RWPE2 (cell line): ENCODE measurements at regions not wholly inside any gene's neighbourhood (a gene's known extent, or its start where the extent isn't known, plus 50 kb on each side); places are given as distances from the start of the nearest gene placed in this dataset.

ENCODE experiments used
- ATAC-seq: fragments of 200-7000 bp; cut with Tn5 transposase; 3 replicates; pipeline ENCODE4 v1.9.1; 2021; ENCODE audit warnings: low read depth
- DNase-seq: peaks from one replicate; pipeline ENCODE4 v3.0.0-alpha.2; 2020; ENCODE audit warnings: low spot score
- H3K27ac ChIP-seq: fragments of 450-650 bp; 2 replicates; pipeline ENCODE4 v1.5.1; 2017; ENCODE audit warnings: mild to moderate bottlenecking; ENCODE audit not compliant: poor library complexity, severe bottlenecking
- H3K27me3 ChIP-seq: fragments of 250-450 bp; sonication (Bioruptor Pico); 2 replicates; pipeline ENCODE4 v1.5.1; 2021; ENCODE audit warnings: mild to moderate bottlenecking, moderate library complexity; ENCODE audit not compliant: insufficient read depth, poor library complexity, severe bottlenecking
- H3K36me3 ChIP-seq: fragments of 250-450 bp; sonication (Bioruptor Pico); 2 replicates; pipeline ENCODE4 v1.5.1; 2020; ENCODE audit warnings: low read depth, mild to moderate bottlenecking, moderate library complexity
- H3K4me1 ChIP-seq: fragments of 250-450 bp; sonication (Bioruptor Pico); 2 replicates; pipeline ENCODE4 v1.5.1; 2021; ENCODE audit warnings: mild to moderate bottlenecking, moderate library complexity; ENCODE audit not compliant: insufficient read depth, poor library complexity, severe bottlenecking
- H3K4me3 ChIP-seq: fragments of 250-450 bp; sonication (Bioruptor Pico); 2 replicates; pipeline ENCODE4 v1.5.1; 2021; ENCODE audit warnings: mild to moderate bottlenecking, moderate library complexity; ENCODE audit not compliant: severe bottlenecking
- H3K9me3 ChIP-seq: fragments of 250-450 bp; sonication (Bioruptor Pico); 2 replicates; pipeline ENCODE4 v1.5.1; 2021; ENCODE audit warnings: mild to moderate bottlenecking, moderate library complexity; ENCODE audit not compliant: severe bottlenecking
- CTCF ChIP-seq: fragments of 450-650 bp; IDR thresholded peaks from one replicate; pipeline ENCODE4 v1.5.1; 2017; ENCODE audit warnings: mild to moderate bottlenecking, moderate library complexity; ENCODE audit not compliant: poor library complexity, severe bottlenecking

- Histone ChIP-seq H3K36me3 (no peaks in the 10 kb centered on the region), H3K27ac (no peak overlapping the region), H3K4me1 (no peaks in the 10 kb centered on the region), H3K9me3 (no peaks in the 10 kb centered on the region), H3K4me3 (no peak overlapping the region), H3K27me3 (peaks cover 21% of the 10 kb centered on the region)
- DNase-seq (no peak), ATAC-seq (no peak)
- no peak for TF ChIP-seq CTCF
Observed at GRCh38 chr15:56519000-56519399, 54.1 kb upstream of the MNS1 start.
